Mesodermal cell (in vitro differentiated cells): ENCODE measurements at regions not wholly inside any gene's neighbourhood (a gene's known extent, or its start where the extent isn't known, plus 50 kb on each side); places are given as distances from the start of the nearest gene placed in this dataset.
"Not testable (repeated sequence)": the region's sequence is repeated elsewhere in the genome, so short reads cannot be mapped to it uniquely, and the experiment has no call there.

ENCODE experiments used
- H3K27ac ChIP-seq: 2 replicates; pipeline ENCODE4 v1.7.0; 2013; ENCODE audit warnings: mild to moderate bottlenecking, low read depth, low read length, moderate library complexity; ENCODE audit not compliant: severe bottlenecking
- H3K36me3 ChIP-seq: 2 replicates; pipeline ENCODE4 v1.7.1; 2013; ENCODE audit warnings: mild to moderate bottlenecking, low read length, moderate library complexity; ENCODE audit not compliant: control insufficient read depth, insufficient read depth
- H3K4me1 ChIP-seq: one replicate; pipeline ENCODE4 v1.7.1; 2013; ENCODE audit warnings: mild to moderate bottlenecking, low read length; ENCODE audit not compliant: insufficient read depth, control insufficient read depth, poor library complexity, severe bottlenecking
- H3K4me3 ChIP-seq: 2 replicates; pipeline ENCODE4 v1.7.0; 2013; ENCODE audit warnings: low read length, control low read depth, mild to moderate bottlenecking; ENCODE audit not compliant: insufficient read depth, poor library complexity, severe bottlenecking; ENCODE audit errors: extremely low read depth
- H3K9me3 ChIP-seq: 2 replicates; pipeline ENCODE4 v1.7.1; 2013; ENCODE audit warnings: mild to moderate bottlenecking, low read length, moderate library complexity; ENCODE audit not compliant: control insufficient read depth
- WGBS, 2 experiments: methylation state at CpG; one replicate each; pipeline ENCODE4 v1.1.5; 2013; ENCODE audit warnings: missing lambda C conversion rate in 2 of 2; ENCODE audit not compliant: insufficient coverage in 2 of 2; 5-methylcytosine and 5-hydroxymethylcytosine counted together

DNA sequence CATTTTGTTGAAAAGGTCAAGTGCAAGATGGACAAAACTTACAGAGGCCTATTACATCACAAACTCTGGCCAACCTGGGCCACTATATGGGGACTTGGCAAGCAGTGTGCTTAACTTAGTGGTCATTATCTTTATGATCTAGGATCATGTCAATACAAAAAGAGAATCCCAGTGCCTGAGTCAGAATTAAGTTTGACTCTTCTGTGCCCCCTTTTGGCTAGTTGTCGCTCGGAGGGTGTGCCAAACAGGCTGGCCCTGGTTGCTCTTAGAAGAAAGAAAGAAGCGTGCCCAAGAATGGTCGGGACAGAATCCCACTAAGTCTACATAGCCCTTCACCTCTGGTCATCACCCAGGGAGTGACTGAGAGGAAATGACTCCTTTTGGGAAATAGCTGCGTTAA is 100.1 kb downstream of the EIF4E start:
- no peaks in the 10 kb centered on the region for H3K9me3 ChIP-seq
- H3K36me3 ChIP-seq = no peaks in the 10 kb centered on the region
- H3K4me3 ChIP-seq = no peak overlapping the region
- H3K27ac ChIP-seq = no peak overlapping the region
- WGBS, 2 experiments = 60 to 77% methylated on average over 2 of the region's 5 CpGs
- H3K4me1 ChIP-seq = no peaks in the 10 kb centered on the region

DNA sequence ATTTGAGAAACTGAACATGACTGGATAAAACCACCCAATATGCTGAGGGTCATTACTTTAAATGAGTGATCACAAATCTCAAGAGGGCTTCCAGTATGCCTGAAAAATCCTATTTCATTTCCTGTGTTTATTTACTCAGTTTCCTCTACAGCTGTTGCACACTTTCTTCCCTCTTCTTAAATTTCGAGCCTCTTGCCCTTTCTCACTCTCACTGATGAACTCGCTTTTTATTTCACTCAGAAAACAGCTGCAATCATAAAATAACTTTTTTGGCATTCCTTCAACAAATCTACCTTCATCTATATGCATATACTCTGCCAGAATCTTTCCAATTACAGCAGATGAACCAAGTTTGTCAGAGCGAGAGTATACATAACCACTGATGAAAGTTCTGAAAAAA is 101.3 kb downstream of the EIF4E start:
- H3K27ac ChIP-seq = no peak overlapping the region
- 94% methylated on average over 2 of the region's 3 CpGs for WGBS, 2 experiments

DNA sequence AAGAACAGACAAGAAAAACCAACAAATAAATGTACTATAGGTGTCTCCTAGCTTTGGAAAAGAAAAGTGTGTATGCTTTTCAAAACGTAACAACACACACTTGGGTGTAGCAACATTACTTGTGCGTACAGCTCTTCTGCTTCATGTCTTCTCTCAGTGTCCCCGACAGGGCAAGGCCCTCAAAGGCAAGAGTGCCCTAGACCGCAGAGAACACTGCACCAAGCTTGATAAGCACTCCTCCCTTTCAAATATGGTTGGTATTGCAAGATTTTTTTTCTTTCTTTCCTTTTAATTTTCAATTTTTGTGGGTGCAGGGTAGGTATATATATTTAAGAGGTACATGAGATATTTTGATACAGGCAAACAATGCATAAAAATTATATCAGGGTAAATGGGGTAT is 106.8 kb downstream of the EIF4E start:
- Histone ChIP-seq H3K4me3 (no peak overlapping the region), H3K27ac (no peak overlapping the region), H3K9me3 (peaks cover 5% of the 10 kb centered on the region), H3K36me3 (no peaks in the 10 kb centered on the region), H3K4me1 (peaks cover 3% of the 10 kb centered on the region)
- WGBS, 2 experiments = 93 to 97% methylated on average over 3 to 4 of the region's 4 CpGs

More for the DNA sequence above, 101.3 kb downstream of the EIF4E start:
- Histone ChIP-seq H3K36me3 (no peaks in the 10 kb centered on the region), H3K4me3 (no peak overlapping the region), H3K9me3 (no peaks in the 10 kb centered on the region), H3K4me1 (no peaks in the 10 kb centered on the region)

DNA sequence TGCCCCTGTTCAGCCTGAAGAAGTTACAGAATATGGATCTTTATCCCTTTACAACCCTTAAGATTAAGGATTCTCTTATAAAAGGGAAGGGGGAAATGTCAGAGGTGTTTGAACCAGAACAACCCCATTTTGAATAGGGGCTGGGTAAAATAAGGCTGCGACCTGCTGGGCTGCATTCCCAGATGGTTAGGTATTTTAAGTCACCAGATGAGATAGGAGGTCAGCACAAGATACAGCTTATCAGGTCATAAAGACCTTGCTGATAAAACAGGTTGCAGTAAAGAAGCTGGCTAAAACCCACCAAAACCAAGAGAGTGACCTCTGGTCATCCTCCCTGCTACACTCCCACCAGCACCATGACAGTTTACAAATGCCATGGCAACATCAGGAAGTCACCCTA is 110.8 kb downstream of the EIF4E start:
- not testable (repeated sequence) for H3K27ac ChIP-seq, H3K9me3 ChIP-seq, H3K4me1 ChIP-seq, H3K4me3 ChIP-seq, H3K36me3 ChIP-seq
- WGBS, 2 experiments = 91 to 100% methylated on average over 1 of the region's 1 CpG

DNA sequence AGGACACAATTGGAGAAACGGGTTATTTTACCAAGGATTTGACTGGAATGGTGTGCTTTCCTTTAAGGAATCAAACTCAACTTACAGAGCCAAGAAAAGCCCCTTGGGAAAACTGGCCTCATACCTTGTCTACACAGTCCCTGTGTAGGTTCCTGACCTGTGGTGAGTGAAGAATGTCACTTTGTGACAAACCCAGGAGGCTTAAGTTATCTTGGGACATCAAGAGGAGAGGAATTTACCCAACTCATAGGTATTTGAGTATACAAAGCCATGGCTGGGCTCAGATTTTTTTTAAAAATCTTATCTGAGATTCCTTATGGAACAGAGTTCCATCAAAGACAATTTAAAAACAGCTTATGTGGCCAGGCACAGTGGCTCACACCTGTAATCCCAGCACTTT is 112.1 kb downstream of the EIF4E start:
- 100% methylated on average over 1 of the region's 1 CpG; no CpG with 5 or more reads in 1 of the 2 experiments for WGBS, 2 experiments
- H3K4me3 ChIP-seq = no peak overlapping the region
- no peaks in the 10 kb centered on the region for H3K36me3 ChIP-seq
- H3K9me3 ChIP-seq = peaks cover 8% of the 10 kb centered on the region
- H3K4me1 ChIP-seq = peaks cover 3% of the 10 kb centered on the region
- H3K27ac ChIP-seq = no peak overlapping the region

DNA sequence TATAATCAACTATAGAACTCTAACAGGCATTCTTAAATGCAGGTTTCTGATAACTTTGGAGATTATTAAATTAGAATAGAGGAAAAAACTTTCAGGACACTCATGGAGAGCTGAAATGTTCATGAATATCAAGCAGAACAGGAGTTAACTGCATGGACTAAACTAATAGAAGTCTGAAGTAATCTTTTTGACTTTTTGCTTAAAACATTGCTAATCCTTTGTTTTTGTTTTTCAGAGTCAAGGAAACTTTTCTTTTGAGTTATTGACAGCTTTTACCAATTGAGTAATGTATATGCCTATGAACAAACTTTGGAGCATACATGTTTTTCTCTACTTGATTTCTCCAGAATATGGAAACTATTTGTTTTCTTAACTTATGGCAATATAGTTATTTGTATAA is 112.5 kb downstream of the EIF4E start:
- Histone ChIP-seq H3K36me3 (no peaks in the 10 kb centered on the region), H3K4me3 (no peak overlapping the region), H3K27ac (no peak overlapping the region), H3K9me3 (peaks cover 8% of the 10 kb centered on the region), H3K4me1 (no peaks in the 10 kb centered on the region)

DNA sequence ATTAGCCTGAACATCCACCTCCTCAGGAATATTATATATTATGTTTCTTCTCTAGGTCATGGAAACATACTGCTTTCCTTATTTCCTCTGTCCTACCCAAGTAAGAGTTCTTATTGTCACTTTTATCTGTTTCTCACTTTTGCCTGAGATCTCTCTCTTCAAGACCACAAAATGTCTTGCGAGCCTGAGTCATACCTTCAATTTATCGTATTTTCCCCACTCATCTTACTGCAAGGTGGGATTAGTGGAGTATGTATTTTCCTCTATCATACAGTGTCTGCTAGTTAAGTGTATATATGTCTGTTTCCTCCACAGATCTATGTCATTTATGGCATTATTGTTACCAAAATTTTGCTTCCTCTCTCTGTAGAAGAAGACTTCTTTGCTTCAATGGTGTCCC is 124.5 kb downstream of the EIF4E start:
- Histone ChIP-seq H3K4me3 (no peak overlapping the region), H3K36me3 (no peaks in the 10 kb centered on the region), H3K9me3 (no peaks in the 10 kb centered on the region), H3K27ac (no peak overlapping the region), H3K4me1 (no peaks in the 10 kb centered on the region)
- no CpG with 5 or more reads among the region's 2 CpGs for WGBS, 2 experiments

DNA sequence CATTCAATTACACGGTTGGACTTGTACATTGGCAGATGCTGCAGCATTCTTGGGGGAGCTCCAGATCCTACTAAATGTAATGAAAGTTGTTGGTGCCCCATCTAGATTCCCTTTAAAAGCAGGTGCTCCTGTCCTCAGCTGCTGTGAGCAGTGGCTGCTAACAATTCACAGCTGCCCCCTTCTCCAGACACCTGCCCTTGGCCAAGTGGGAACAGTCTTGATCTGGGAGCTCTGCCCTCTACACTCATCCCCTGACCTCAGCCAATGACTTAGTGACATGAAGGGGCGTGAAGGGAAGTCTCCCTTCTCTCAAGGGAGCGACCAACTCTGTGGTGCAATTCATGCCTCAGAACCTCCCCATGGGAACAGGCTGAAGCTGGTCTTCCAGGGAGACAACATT is 125.7 kb downstream of the EIF4E start:
- 79 to 83% methylated on average over 2 to 3 of the region's 3 CpGs for WGBS, 2 experiments
- H3K9me3 ChIP-seq = no peaks in the 10 kb centered on the region
- no peak overlapping the region for H3K4me3 ChIP-seq
- no peaks in the 10 kb centered on the region for H3K4me1 ChIP-seq
- no peak overlapping the region for H3K27ac ChIP-seq
- no peaks in the 10 kb centered on the region for H3K36me3 ChIP-seq

DNA sequence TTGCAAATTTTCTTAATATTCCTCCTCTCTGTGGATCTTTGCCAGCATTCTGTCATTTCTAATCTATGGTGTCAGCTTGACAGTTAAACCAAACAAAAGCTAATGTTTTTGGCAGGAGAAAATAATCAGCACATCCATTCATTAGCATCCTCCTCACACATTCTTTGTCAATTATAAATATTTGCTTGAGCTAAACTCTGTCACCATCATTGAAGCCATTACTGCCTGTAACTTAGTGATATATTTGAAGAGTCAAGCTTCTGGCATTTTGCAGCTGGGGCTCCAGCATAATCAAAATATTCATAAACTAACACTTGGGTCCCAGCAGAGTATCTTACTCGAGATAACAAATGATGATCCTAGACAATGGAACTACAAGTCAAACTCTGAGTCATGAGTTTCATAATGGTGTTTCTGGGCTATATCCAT is 126.1 kb downstream of the EIF4E start:
- Histone ChIP-seq H3K36me3 (no peaks in the 10 kb centered on the region), H3K4me1 (no peaks in the 10 kb centered on the region), H3K27ac (no peak overlapping the region), H3K4me3 (no peak overlapping the region), H3K9me3 (no peaks in the 10 kb centered on the region)
- WGBS, 2 experiments = 83% methylated on average over 1 of the region's 1 CpG; no CpG with 5 or more reads in 1 of the 2 experiments

DNA sequence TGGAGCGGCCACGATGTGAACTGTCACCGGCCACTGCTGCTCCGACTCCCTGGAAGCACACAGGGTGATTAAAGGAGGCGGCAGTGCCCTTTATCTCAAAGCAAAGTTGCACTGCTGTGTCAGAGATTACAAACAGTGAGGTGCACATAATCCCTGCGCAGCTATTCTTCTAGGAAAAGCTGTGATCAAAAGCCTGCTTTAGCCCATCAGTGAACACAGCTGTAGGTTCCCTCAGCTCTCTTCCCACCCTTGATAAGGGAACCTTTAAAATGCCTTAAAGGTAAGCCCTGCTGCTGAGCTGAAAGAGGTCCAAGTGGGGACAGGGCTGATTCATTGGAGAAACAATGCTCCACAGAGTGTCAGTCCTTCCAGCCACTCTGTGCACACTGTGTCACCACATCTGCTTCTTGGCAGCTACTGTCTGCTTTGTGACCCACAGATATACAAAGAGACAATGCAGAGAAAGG is 127.6 kb downstream of the EIF4E start:
- no peaks in the 10 kb centered on the region for H3K4me1 ChIP-seq
- H3K27ac ChIP-seq = no peak overlapping the region
- no peaks in the 10 kb centered on the region for H3K9me3 ChIP-seq
- H3K36me3 ChIP-seq = no peaks in the 10 kb centered on the region
- 88 to 93% methylated on average over 6 of the region's 6 CpGs for WGBS, 2 experiments
- no peak overlapping the region for H3K4me3 ChIP-seq

DNA sequence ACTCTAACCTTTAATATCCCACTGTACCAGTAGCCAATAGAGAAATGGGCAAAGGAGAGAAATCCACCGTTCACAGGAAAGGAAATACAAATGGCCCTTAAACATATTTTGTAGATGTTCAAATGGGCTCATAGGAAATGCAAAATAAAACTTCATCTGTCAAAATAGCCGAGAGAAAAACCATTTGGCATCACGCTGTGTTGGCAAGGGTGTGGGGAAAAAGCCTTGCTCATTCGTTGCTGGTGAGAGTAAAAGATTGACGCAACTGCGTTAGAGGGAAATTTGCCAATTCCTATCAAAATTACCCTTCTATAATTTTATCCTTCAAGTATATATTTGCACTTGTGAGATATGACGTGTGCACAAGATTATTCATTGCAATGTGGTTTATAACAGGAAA is 131.9 kb downstream of the EIF4E start:
- Histone ChIP-seq H3K9me3 (no peaks in the 10 kb centered on the region), H3K4me1 (peaks cover 9% of the 10 kb centered on the region), H3K4me3 (no peak overlapping the region), H3K27ac (no peak overlapping the region), H3K36me3 (no peaks in the 10 kb centered on the region)
- 91 to 92% methylated on average over 2 to 3 of the region's 7 CpGs for WGBS, 2 experiments
